ENCODE measurements at regions not wholly inside any gene's neighbourhood (a gene's known extent, or its start where the extent isn't known, plus 50 kb on each side); places are given as distances from the start of the nearest gene placed in this dataset.
"Not testable (repeated sequence)": the region's sequence is repeated elsewhere in the genome, so short reads cannot be mapped to it uniquely, and the experiment has no call there.

- Histone ChIP-seq H3K4me3 (no peak overlapping the region), H3K36me3 (ENCODE audit: low read depth) (no peaks in the 10 kb centered on the region), H3K9me3 (no peaks in the 10 kb centered on the region), H3K4me1 (ENCODE audit: low read depth) (peaks cover 6% of the 10 kb centered on the region)
- TF ChIP-seq, protein P1, sequence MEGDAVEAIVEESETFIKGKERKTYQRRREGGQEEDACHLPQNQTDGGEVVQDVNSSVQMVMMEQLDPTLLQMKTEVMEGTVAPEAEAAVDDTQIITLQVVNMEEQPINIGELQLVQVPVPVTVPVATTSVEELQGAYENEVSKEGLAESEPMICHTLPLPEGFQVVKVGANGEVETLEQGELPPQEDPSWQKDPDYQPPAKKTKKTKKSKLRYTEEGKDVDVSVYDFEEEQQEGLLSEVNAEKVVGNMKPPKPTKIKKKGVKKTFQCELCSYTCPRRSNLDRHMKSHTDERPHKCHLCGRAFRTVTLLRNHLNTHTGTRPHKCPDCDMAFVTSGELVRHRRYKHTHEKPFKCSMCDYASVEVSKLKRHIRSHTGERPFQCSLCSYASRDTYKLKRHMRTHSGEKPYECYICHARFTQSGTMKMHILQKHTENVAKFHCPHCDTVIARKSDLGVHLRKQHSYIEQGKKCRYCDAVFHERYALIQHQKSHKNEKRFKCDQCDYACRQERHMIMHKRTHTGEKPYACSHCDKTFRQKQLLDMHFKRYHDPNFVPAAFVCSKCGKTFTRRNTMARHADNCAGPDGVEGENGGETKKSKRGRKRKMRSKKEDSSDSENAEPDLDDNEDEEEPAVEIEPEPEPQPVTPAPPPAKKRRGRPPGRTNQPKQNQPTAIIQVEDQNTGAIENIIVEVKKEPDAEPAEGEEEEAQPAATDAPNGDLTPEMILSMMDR (IDR thresholded peaks at IDR 0.05): no peak
- DNase-seq: peak in 2 of 3 donors; percentile 46 to 52
- peak; percentile 93 for ATAC-seq
- intact Hi-C loops (cut with DNase I, micrococcal nuclease): no loop called here
Observed at GRCh38 chr7:25596443-25596842, 368.2 kb upstream of the NPVF start.

DNA sequence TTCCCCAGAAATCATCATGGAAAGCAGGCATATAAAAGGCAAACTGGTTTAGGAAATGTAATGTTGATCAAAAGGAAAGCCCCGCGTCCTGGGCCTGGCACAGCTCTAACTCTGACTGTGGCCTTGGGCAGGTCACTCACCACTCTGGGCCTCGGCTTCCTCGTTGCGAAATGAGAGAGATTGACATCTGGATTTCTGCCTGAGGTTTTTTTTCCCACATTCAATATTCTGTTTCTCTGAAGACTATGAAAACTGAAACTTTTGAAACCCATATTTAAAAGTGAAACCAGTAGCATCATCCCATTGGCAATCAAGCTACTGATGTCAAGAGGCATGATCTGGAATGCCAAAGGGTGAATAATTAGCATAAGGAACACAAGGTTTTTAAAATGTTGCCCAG is 369.7 kb upstream of the NPVF start:
- intact Hi-C loops (cut with DNase I, micrococcal nuclease): no loop called here

GRCh38 chr7:25598765-25599164 is 370.5 kb upstream of the NPVF start:
- Histone ChIP-seq H3K9me3 (no peaks in the 10 kb centered on the region), H3K36me3 (ENCODE audit: low read depth) (no peaks in the 10 kb centered on the region), H3K4me3 (no peak overlapping the region), H3K4me1 (ENCODE audit: low read depth) (peaks cover 6% of the 10 kb centered on the region)
- DNase-seq: no peak
- TF ChIP-seq, protein P1 (IDR thresholded peaks at IDR 0.05): no peak
- ATAC-seq: no peak
- intact Hi-C loops (cut with DNase I, micrococcal nuclease): no loop called here

More for the DNA sequence above, 369.7 kb upstream of the NPVF start:
- ATAC-seq (peak; percentile 68), DNase-seq (no peak)
- Histone ChIP-seq H3K4me1 (ENCODE audit: low read depth) (peaks cover 6% of the 10 kb centered on the region), H3K4me3 (no peak overlapping the region), H3K9me3 (no peaks in the 10 kb centered on the region), H3K36me3 (ENCODE audit: low read depth) (no peaks in the 10 kb centered on the region)
- TF ChIP-seq, protein P1 (IDR thresholded peaks at IDR 0.05): no peak

DNA sequence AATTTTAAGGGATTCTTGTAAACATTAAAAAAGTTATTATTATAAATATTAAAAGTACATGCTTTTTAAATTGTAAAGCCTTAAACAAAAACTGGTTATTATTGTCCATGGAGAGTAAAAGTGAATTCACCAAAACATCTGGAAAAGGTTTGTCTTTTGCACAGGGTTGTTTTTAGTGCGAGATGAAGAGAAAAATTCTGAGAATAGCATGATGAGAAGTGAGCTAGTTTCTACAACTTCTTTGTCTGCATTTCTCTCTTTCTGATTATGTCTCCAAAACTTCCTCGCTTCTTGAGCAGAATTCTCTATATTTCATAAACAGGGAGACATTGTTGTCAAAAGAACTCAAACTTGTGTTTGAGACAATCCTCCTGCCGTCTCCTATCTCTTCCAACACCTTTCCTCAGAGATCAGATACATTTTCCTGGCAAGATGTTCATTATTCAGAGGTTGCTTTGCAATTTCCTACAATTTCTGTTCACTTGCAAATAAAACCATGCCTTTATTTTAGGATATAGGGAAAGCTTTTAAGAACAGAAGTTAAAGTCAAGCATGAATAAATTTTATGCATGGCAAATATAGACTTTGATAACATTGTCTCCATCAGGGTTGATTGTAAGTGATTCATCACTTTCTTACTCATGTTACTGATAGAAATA is 372.1 kb upstream of the NPVF start:
- TF ChIP-seq, protein P1 (IDR thresholded peaks at IDR 0.05): no peak
- DNase-seq (no peak), ATAC-seq (no peak)
- H3K4me1 ChIP-seq (ENCODE audit: low read depth): peaks cover 6% of the 10 kb centered on the region
- no peak overlapping the region for H3K4me3 ChIP-seq
- intact Hi-C loops (cut with DNase I, micrococcal nuclease): no loop called here
- H3K36me3 ChIP-seq (ENCODE audit: low read depth): no peaks in the 10 kb centered on the region
- no peaks in the 10 kb centered on the region for H3K9me3 ChIP-seq

DNA sequence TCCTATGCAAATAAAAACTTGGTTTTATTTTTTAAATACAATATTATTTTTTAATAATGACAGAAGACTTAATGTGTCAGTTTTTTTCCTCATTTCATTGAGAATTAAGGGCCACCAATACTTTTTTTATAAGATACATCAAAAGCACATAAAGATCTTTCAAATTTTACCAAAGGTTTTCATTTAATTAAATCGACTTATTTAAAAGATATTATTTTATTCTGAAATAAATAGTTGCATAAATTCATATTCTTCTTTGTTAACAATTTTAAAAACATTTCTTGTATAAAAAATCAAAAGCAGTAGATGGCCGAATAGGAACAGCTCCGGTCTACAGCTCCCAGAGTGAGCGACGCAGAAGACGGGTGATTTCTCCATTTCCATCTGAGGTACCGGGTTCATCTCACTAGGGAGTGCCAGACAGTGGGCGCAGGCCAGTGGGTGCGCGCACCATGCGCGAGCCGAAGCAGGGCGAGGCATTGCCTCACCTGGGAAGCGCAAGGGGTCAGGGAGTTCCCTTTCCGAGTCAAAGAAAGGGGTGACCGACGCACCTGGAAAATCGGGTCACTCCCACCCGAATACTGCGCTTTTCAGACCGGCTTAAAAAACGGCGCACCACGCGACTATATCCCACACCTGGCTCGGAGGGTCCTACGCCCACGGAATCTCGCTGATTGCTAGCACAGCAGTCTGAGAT is 374.6 kb upstream of the NPVF start:
- peak in 1 of 3 donors; percentile 46 for DNase-seq
- intact Hi-C loops (cut with DNase I, micrococcal nuclease); H3K9me3 ChIP-seq; ATAC-seq; H3K4me1 ChIP-seq (ENCODE audit: low read depth); H3K36me3 ChIP-seq (ENCODE audit: low read depth); H3K4me3 ChIP-seq: not testable (repeated sequence)

GRCh38 chr7:25603427-25603740 is 375.1 kb upstream of the NPVF start:
- H3K9me3 ChIP-seq; ATAC-seq; H3K36me3 ChIP-seq (ENCODE audit: low read depth); intact Hi-C loops (cut with DNase I, micrococcal nuclease); H3K4me3 ChIP-seq; H3K4me1 ChIP-seq (ENCODE audit: low read depth): not testable (repeated sequence)
- peak in 1 of 3 donors; percentile 27 for DNase-seq
